Keratinocyte (primary cell): ENCODE measurements at regions not wholly inside any gene's neighbourhood (a gene's known extent, or its start where the extent isn't known, plus 50 kb on each side); places are given as distances from the start of the nearest gene placed in this dataset.

Experiments
- DNase-seq: peaks from one replicate; pipeline ENCODE4 v3.0.0-alpha.2; 2011; ENCODE audit warnings: low read depth, missing footprints, low spot score
- FAIRE-seq: peaks from 2 replicates; lab custom pipeline; 2011; peaks lifted over from hg19 to GRCh38; lab: Jason Lieb, UNC
- H2AFZ ChIP-seq: 2 replicates; pipeline ENCODE4 v1.6.0; 2012; ENCODE audit warnings: low read length, control low read depth, inconsistent platforms; ENCODE audit not compliant: control insufficient read depth
- H3K27ac ChIP-seq: 2 replicates; pipeline ENCODE4 v1.5.1; 2011; ENCODE audit warnings: low read length; ENCODE audit not compliant: control insufficient read depth, insufficient read depth
- H3K27me3 ChIP-seq: 3 replicates; pipeline ENCODE4 v1.6.0; 2011; ENCODE audit warnings: low read length; ENCODE audit not compliant: control insufficient read depth, insufficient read depth; ENCODE audit errors: extremely low read depth
- H3K36me3 ChIP-seq, 2 experiments: 2 replicates in 1 of 2; 3 replicates in 1 of 2; pipeline ENCODE4 v1.5.1; 2011; ENCODE audit warnings: low read length in 2 of 2, mild to moderate bottlenecking in 1 of 2; ENCODE audit not compliant: control insufficient read depth in 2 of 2, insufficient read depth in 2 of 2; ENCODE audit errors: extremely low read depth in 1 of 2
- H3K4me1 ChIP-seq: 3 replicates; pipeline ENCODE4 v1.5.1; 2011; ENCODE audit warnings: low read length; ENCODE audit not compliant: control insufficient read depth, insufficient read depth; ENCODE audit errors: extremely low read depth
- H3K4me2 ChIP-seq: 3 replicates; pipeline ENCODE4 v1.6.0; 2011; ENCODE audit warnings: low read depth, low read length; ENCODE audit not compliant: control insufficient read depth, insufficient read depth; ENCODE audit errors: extremely low read depth
- H3K4me3 ChIP-seq, 3 experiments: fragments of 200-600 bp in 1 of 3; sonication (generic) in 1 of 3; 2 replicates in 2 of 3; 3 replicates in 1 of 3; pipeline ENCODE4 v1.5.1; 2011 to 2016; ENCODE audit warnings: low read length in 3 of 3, mild to moderate bottlenecking in 3 of 3, control low read depth in 2 of 3, inconsistent platforms in 1 of 3, low read depth in 1 of 3, mixed read lengths in 1 of 3, mixed run types in 1 of 3, moderate library complexity in 1 of 3; ENCODE audit not compliant: control insufficient read depth in 2 of 3, insufficient read depth in 2 of 3; ENCODE audit errors: extremely low read depth in 1 of 3
- H3K79me2 ChIP-seq: 2 replicates; pipeline ENCODE4 v1.6.0; 2012; ENCODE audit warnings: low read length; ENCODE audit not compliant: control insufficient read depth, insufficient read depth
- H3K9ac ChIP-seq: 3 replicates; pipeline ENCODE4 v1.6.0; 2011; ENCODE audit warnings: low read length; ENCODE audit not compliant: control insufficient read depth, insufficient read depth; ENCODE audit errors: extremely low read depth
- H3K9me1 ChIP-seq: 3 replicates; pipeline ENCODE4 v1.6.0; 2011; ENCODE audit warnings: low read length; ENCODE audit not compliant: control insufficient read depth, insufficient read depth; ENCODE audit errors: extremely low read depth
- H3K9me3 ChIP-seq: 2 replicates; pipeline ENCODE4 v1.5.1; 2012; ENCODE audit warnings: low read depth, low read length; ENCODE audit not compliant: control insufficient read depth
- H4K20me1 ChIP-seq: 3 replicates; pipeline ENCODE4 v1.6.0; 2011; ENCODE audit warnings: low read length; ENCODE audit not compliant: control insufficient read depth, insufficient read depth; ENCODE audit errors: extremely low read depth
- EZH2 ChIP-seq: IDR thresholded peaks from one replicate; pipeline ENCODE4 v1.6.1; 2012; ENCODE audit warnings: inconsistent platforms, mild to moderate bottlenecking, low read length, moderate library complexity
- dilution Hi-C: fragments of 300-500 bp; cut with MboI; formaldehyde crosslinking; loops from one replicate; pipeline ENCODE4 v1.7.0; 2020; ENCODE audit warnings: low sequenced_read_pairs; ENCODE audit not compliant: extremely low pct_ligation_motif_present
- TF ChIP-seq, protein P1 (sequence below), 3 experiments: IDR thresholded peaks in 1 of 3; conservative IDR thresholded peaks in 1 of 3; optimal IDR thresholded peaks in 1 of 3; 2 replicates in 2 of 3; 3 replicates in 1 of 3; pipeline versions ENCODE3 to v1.5.1; 2011; ENCODE audit warnings: low read length in 3 of 3, mild to moderate bottlenecking in 3 of 3, moderate library complexity in 2 of 3, control low read depth in 1 of 3, inconsistent platforms in 1 of 3; ENCODE audit not compliant: insufficient read depth in 2 of 3; ENCODE audit errors: extremely low read depth in 1 of 3

DNA sequence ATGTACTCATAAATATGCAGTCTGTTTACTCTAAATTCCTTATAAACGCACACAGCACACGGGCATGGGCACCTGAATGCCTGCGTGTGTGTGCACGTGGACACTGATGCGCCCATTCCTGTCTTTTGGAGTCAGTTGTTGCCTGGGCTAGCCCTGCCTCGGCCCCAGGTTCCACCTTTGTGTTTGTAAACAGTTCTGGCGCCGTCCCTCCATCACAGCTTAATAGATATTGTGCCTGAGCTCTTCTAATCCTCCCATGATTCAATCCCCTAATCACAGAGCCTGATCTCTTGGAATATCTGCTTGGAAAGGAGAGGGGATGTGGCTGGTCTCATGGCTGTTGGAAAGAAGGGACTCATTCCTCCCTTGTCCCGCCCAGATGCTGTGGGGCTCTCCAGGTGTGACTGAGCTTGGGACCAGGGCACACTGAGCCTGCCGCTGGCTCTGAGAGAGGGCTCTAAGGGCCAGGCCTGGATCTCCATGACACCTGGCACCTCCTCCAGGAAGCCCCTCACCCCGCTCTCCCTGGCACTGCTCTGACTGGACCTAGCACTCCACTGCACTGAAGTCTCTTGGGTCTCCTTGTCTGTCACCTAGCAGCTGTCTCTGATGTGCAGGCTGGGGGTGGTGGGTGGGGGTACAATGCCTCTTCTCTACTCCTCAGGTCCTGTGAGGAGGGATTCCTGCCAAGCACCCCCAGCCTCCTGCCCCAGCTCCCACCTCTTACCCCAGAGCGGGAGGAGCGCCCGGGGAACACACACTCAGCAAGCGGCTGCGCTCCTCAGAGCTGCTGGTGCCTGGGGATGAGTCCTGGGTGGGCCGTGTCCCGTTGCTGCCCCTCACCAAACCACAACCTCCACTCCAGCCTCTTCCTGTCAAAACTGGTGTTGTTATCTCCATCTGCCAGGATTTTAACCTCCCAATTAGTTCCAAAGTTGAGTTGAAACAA, 181.3 kb downstream of the INHBB start:
- no peaks in the 10 kb centered on the region for H3K9me1 ChIP-seq
- no peak overlapping the region for H3K9ac ChIP-seq
- H2AFZ ChIP-seq, result no peak overlapping the region
- no peak for DNase-seq
- H3K27me3 ChIP-seq, result peaks cover 38% of the 10 kb centered on the region
- no peak overlapping the region for H3K27ac ChIP-seq
- dilution Hi-C loops, result no loop called here
- TF ChIP-seq EZH2, result no peak
- TF ChIP-seq, protein P1, sequence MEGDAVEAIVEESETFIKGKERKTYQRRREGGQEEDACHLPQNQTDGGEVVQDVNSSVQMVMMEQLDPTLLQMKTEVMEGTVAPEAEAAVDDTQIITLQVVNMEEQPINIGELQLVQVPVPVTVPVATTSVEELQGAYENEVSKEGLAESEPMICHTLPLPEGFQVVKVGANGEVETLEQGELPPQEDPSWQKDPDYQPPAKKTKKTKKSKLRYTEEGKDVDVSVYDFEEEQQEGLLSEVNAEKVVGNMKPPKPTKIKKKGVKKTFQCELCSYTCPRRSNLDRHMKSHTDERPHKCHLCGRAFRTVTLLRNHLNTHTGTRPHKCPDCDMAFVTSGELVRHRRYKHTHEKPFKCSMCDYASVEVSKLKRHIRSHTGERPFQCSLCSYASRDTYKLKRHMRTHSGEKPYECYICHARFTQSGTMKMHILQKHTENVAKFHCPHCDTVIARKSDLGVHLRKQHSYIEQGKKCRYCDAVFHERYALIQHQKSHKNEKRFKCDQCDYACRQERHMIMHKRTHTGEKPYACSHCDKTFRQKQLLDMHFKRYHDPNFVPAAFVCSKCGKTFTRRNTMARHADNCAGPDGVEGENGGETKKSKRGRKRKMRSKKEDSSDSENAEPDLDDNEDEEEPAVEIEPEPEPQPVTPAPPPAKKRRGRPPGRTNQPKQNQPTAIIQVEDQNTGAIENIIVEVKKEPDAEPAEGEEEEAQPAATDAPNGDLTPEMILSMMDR (optimal IDR thresholded peaks at IDR 0.05 in 1 of 3, IDR thresholded peaks at IDR 0.05 in 1 of 3, conservative IDR thresholded peaks at IDR 0.05 in 1 of 3; ENCODE audit: extremely low read depth in 1 of 3, insufficient read depth in 2 of 3, low read length in 3 of 3), result no peak
- no peaks in the 10 kb centered on the region for H3K9me3 ChIP-seq
- H3K36me3 ChIP-seq, result no peaks in the 10 kb centered on the region
- no peaks in the 10 kb centered on the region for H4K20me1 ChIP-seq
- no peaks in the 10 kb centered on the region for H3K79me2 ChIP-seq
- no peak overlapping the region for H3K4me3 ChIP-seq
- H3K4me1 ChIP-seq, result no peaks in the 10 kb centered on the region
- FAIRE-seq, result no peak
- H3K4me2 ChIP-seq, result no peak overlapping the region

DNA sequence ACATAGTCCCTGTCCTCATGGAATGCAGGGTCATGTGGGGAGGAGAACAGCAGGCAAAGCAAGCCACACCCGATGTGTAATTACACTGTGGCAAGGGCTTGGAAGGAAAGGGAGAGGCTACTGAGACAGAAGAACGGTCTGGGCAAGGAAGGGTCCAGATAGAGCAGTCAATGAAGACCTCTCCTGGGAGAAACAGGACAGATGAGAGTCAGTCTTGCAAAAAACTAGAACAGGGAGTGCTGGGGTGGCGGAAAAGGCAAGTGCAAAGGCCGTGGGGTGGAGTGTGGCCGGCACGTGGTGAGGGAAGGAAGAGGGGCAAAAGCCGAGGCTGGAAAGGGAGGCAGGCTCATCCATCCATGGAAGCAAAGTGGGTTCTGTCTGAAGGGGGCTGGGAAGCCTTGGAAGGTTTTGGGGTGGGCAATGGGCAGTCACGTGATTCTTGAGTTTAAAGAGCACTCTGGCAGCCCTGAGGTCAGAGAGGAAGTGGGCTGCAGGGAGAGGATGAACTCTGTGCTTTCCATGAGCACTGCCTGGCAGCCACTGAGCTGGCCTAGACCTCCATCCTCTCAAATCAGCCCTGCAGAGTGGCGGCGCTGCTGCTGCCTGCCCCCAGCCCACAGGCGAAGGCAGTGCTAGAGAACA, 182.2 kb downstream of the INHBB start:
- dilution Hi-C loops, result no loop called here
- H3K4me1 ChIP-seq, result no peaks in the 10 kb centered on the region
- peaks cover 38% of the 10 kb centered on the region for H3K27me3 ChIP-seq
- no peak overlapping the region for H2AFZ ChIP-seq
- TF ChIP-seq EZH2, result no peak
- TF ChIP-seq, protein P1 (optimal IDR thresholded peaks at IDR 0.05 in 1 of 3, IDR thresholded peaks at IDR 0.05 in 1 of 3, conservative IDR thresholded peaks at IDR 0.05 in 1 of 3; ENCODE audit: extremely low read depth in 1 of 3, insufficient read depth in 2 of 3, low read length in 3 of 3), result no peak
- FAIRE-seq, result no peak
- H3K27ac ChIP-seq, result no peak overlapping the region
- H3K4me2 ChIP-seq, result no peak overlapping the region
- no peaks in the 10 kb centered on the region for H3K36me3 ChIP-seq
- no peaks in the 10 kb centered on the region for H4K20me1 ChIP-seq
- H3K4me3 ChIP-seq, result no peak overlapping the region
- DNase-seq, result no peak
- no peaks in the 10 kb centered on the region for H3K9me3 ChIP-seq
- no peaks in the 10 kb centered on the region for H3K79me2 ChIP-seq
- no peak overlapping the region for H3K9ac ChIP-seq
- no peaks in the 10 kb centered on the region for H3K9me1 ChIP-seq
